ENCODE measurements at regions not wholly inside any gene's neighbourhood (a gene's known extent, or its start where the extent isn't known, plus 50 kb on each side); places are given as distances from the start of the nearest gene placed in this dataset.

DNA sequence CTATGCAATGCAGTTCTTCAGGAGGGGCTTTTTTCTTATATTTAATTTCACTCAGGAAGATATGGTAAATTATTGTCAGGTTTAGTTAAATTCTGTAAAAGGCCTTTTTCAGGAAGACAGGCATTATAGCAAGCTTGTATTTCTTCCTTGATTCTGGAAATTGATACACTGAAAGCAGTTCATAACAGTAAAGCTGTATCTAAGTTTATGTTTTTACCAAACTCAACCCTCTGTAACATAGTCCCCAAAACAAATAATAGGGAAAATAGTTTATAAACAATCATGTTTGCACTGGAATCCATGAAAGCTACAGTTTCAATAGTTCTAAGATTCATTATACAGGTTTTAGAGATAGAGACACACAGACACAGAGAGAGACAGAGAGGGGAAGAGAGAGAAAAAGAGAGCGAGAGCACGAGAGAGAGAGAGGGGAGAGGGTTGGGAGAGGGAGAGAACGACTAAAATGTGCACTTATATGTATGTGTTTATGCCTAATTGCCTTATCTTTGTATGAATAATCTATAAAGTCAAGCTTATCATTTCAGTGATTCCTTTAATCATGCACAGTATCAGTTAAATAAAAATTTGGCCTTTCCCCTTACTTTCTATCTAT is 454.4 kb downstream of the RFPL4B start:
- Histone ChIP-seq H3K9me3 (ENCODE audit: control insufficient read depth in 1 of 2, insufficient read depth in 1 of 2, low read depth in 1 of 2, low read length in 2 of 2) (no peaks in the 10 kb centered on the region), H3K9me2 (ENCODE audit: insufficient read depth) (no peaks in the 10 kb centered on the region), H3K4me1 (ENCODE audit: control insufficient read depth in 1 of 2, insufficient read depth in 2 of 2, low read length in 2 of 2) (peaks cover 3 to 6% of the 10 kb centered on the region in 2 experiments; a peak in 2 of 4 replicates), H3K79me2 (ENCODE audit: insufficient read depth, low read length) (no peaks in the 10 kb centered on the region), H3K36me3 (ENCODE audit: control insufficient read depth in 1 of 2, insufficient read depth in 2 of 2, low read length in 2 of 2) (no peaks in the 10 kb centered on the region), H3K27me3 (ENCODE audit: insufficient read depth, low read length) (no peaks in the 10 kb centered on the region), H3K4me2 (ENCODE audit: low read length) (peak overlapping the region; percentile 31; the same call in 1 of the 2 replicates), H4K20me1 (ENCODE audit: insufficient read depth) (no peaks in the 10 kb centered on the region), H3K9ac (ENCODE audit: low read length) (no peak overlapping the region), H2AFZ (ENCODE audit: low read depth, low read length, poor library complexity, severe bottlenecking) (peak overlapping the region; percentile 55), H3K27ac (ENCODE audit: low read depth, low read length) (no peak overlapping the region), H3K4me3 (replicated peaks in 1 of 2; ENCODE audit: low read depth in 1 of 2, low read length in 2 of 2) (no peak overlapping the region)
- CTCF ChIA-PET = interaction anchor here (1.5 kb wide), 1 partner anchor 1108 kb away, joined by 4 read pairs; no protein-coding TSS in a partner anchor
- RAD21 ChIA-PET (ENCODE audit: low non-redundant PET in 1 of 2, low total read pairs in 2 of 2, uncharacterized antibody in 2 of 2, unreplicated experiment in 2 of 2) = no interaction called here
- no peak for TF ChIP-seq EGR1 (IDR thresholded peaks at IDR 0.05; ENCODE audit: low read depth)
- TF ChIP-seq EZH2phosphoT487 (IDR thresholded peaks at IDR 0.05; ENCODE audit: borderline replicate concordance) = no peak
- no peak for TF ChIP-seq SRF (IDR thresholded peaks at IDR 0.05; ENCODE audit: low read depth)
- TF ChIP-seq POLR2AphosphoS5 (IDR thresholded peaks at IDR 0.05; ENCODE audit: low read depth, low read length) = no peak
- no peak for TF ChIP-seq RAD21 (IDR thresholded peaks at IDR 0.05; ENCODE audit: low read depth)
- POLR2A ChIA-PET = interaction anchor here (1.3 kb wide), 1 partner anchor 10 kb away, joined by 3 read pairs; no protein-coding TSS in a partner anchor
- intact Hi-C loops (cut with micrococcal nuclease) = no loop called here
- ATAC-seq (no peak), DNase-seq (ENCODE audit: low read depth, low spot score) (no peak)
- no TSS peak for BruUV-seq (replicated peaks)

DNA sequence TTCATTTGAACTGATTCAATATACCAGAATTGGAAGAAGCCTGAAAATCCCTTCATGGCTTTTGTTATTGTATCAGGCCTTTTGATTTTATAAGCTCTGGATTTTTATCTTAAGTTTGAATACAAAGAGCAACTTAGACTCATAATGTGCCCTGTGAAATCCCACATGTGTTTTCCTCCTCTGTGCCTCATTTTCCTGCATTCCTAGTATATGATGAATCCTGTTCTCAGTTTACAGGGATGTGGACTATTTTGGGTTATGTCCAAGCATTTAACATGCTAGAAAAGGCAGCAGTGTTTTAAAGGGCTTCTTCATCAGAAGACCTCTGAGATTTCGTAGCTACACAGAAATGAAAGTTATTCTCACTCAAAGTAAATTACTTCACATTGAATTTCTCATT is 455.0 kb downstream of the RFPL4B start:
- ChIA-PET POLR2A (interaction anchor here (1.3 kb wide), 1 partner anchor 10 kb away, joined by 3 read pairs; no protein-coding TSS in a partner anchor), CTCF (interaction anchor here (1.5 kb wide), 1 partner anchor 1107 kb away, joined by 4 read pairs; no protein-coding TSS in a partner anchor), RAD21 (ENCODE audit: low non-redundant PET in 1 of 2, low total read pairs in 2 of 2, uncharacterized antibody in 2 of 2, unreplicated experiment in 2 of 2) (no interaction called here)
- Histone ChIP-seq H3K9ac (ENCODE audit: low read length) (no peak overlapping the region), H3K9me2 (ENCODE audit: insufficient read depth) (no peaks in the 10 kb centered on the region), H3K4me2 (ENCODE audit: low read length) (peak overlapping the region; percentile 31), H4K20me1 (ENCODE audit: insufficient read depth) (no peaks in the 10 kb centered on the region), H3K79me2 (ENCODE audit: insufficient read depth, low read length) (no peaks in the 10 kb centered on the region), H2AFZ (ENCODE audit: low read depth, low read length, poor library complexity, severe bottlenecking) (peak overlapping the region; percentile 55), H3K27ac (ENCODE audit: low read depth, low read length) (no peak overlapping the region), H3K4me1 (ENCODE audit: control insufficient read depth in 1 of 2, insufficient read depth in 2 of 2, low read length in 2 of 2) (peaks cover 3 to 6% of the 10 kb centered on the region in 2 experiments; a peak in 2 of 4 replicates), H3K9me3 (ENCODE audit: control insufficient read depth in 1 of 2, insufficient read depth in 1 of 2, low read depth in 1 of 2, low read length in 2 of 2) (no peaks in the 10 kb centered on the region), H3K36me3 (ENCODE audit: control insufficient read depth in 1 of 2, insufficient read depth in 2 of 2, low read length in 2 of 2) (no peaks in the 10 kb centered on the region), H3K4me3 (replicated peaks in 1 of 2; ENCODE audit: low read depth in 1 of 2, low read length in 2 of 2) (no peak overlapping the region), H3K27me3 (ENCODE audit: insufficient read depth, low read length) (no peaks in the 10 kb centered on the region)
- intact Hi-C loops (cut with micrococcal nuclease) = no loop called here
- ATAC-seq (no peak), DNase-seq (ENCODE audit: low read depth, low spot score) (no peak)
- BruUV-seq (replicated peaks) = no TSS peak
- TF ChIP-seq TCF7L2 (IDR thresholded peaks at IDR 0.05; ENCODE audit: borderline replicate concordance, extremely low read depth, insufficient read depth, insufficient read length) (no peak), POLR2A (IDR thresholded peaks at IDR 0.05; ENCODE audit: borderline replicate concordance, extremely low read depth, insufficient read depth, insufficient read length) (no peak), SRF (IDR thresholded peaks at IDR 0.05; ENCODE audit: low read depth) (no peak), CEBPB (IDR thresholded peaks at IDR 0.05; ENCODE audit: low read depth) (no peak), EGR1 (IDR thresholded peaks at IDR 0.05; ENCODE audit: low read depth) (no peak), RAD21 (IDR thresholded peaks at IDR 0.05; ENCODE audit: low read depth) (no peak), SP1 (IDR thresholded peaks at IDR 0.05; ENCODE audit: low read depth) (no peak), ZFX (IDR thresholded peaks at IDR 0.05) (no peak), EZH2phosphoT487 (IDR thresholded peaks at IDR 0.05; ENCODE audit: borderline replicate concordance) (no peak), JUND (IDR thresholded peaks at IDR 0.05) (no peak), YY1 (IDR thresholded peaks at IDR 0.05; ENCODE audit: extremely low read depth, insufficient replicate concordance, low read depth, low read length) (no peak), ZNF274 (IDR thresholded peaks at IDR 0.05; ENCODE audit: low read depth, low read length) (no peak), CBX3 (IDR thresholded peaks at IDR 0.05; ENCODE audit: low read depth) (no peak), ELF1 (IDR thresholded peaks at IDR 0.05; ENCODE audit: borderline replicate concordance, low read depth) (no peak)
- TF ChIP-seq, protein P1, sequence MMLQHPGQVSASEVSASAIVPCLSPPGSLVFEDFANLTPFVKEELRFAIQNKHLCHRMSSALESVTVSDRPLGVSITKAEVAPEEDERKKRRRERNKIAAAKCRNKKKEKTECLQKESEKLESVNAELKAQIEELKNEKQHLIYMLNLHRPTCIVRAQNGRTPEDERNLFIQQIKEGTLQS (IDR thresholded peaks at IDR 0.05) = no peak
- TF ChIP-seq, protein P2, sequence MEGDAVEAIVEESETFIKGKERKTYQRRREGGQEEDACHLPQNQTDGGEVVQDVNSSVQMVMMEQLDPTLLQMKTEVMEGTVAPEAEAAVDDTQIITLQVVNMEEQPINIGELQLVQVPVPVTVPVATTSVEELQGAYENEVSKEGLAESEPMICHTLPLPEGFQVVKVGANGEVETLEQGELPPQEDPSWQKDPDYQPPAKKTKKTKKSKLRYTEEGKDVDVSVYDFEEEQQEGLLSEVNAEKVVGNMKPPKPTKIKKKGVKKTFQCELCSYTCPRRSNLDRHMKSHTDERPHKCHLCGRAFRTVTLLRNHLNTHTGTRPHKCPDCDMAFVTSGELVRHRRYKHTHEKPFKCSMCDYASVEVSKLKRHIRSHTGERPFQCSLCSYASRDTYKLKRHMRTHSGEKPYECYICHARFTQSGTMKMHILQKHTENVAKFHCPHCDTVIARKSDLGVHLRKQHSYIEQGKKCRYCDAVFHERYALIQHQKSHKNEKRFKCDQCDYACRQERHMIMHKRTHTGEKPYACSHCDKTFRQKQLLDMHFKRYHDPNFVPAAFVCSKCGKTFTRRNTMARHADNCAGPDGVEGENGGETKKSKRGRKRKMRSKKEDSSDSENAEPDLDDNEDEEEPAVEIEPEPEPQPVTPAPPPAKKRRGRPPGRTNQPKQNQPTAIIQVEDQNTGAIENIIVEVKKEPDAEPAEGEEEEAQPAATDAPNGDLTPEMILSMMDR (IDR thresholded peaks at IDR 0.05 in 2 of 3, conservative IDR thresholded peaks at IDR 0.05 in 1 of 3; ENCODE audit: borderline replicate concordance in 1 of 3, insufficient read depth in 1 of 3, low read depth in 2 of 3, low read length in 2 of 3) = no peak
